SH-SY5Y (cell line): ENCODE measurements at regions not wholly inside any gene's neighbourhood (a gene's known extent, or its start where the extent isn't known, plus 50 kb on each side); places are given as distances from the start of the nearest gene placed in this dataset.

Experiments used
- GATA2 ChIP-seq: IDR thresholded peaks from 2 replicates; pipeline ENCODE4 v1.6.1; 2011; ENCODE audit warnings: mild to moderate bottlenecking, low read depth, low read length
- GATA3 ChIP-seq: IDR thresholded peaks from 2 replicates; pipeline ENCODE4 v1.6.1; 2011; ENCODE audit warnings: low read depth, mild to moderate bottlenecking, low read length, moderate library complexity

DNA sequence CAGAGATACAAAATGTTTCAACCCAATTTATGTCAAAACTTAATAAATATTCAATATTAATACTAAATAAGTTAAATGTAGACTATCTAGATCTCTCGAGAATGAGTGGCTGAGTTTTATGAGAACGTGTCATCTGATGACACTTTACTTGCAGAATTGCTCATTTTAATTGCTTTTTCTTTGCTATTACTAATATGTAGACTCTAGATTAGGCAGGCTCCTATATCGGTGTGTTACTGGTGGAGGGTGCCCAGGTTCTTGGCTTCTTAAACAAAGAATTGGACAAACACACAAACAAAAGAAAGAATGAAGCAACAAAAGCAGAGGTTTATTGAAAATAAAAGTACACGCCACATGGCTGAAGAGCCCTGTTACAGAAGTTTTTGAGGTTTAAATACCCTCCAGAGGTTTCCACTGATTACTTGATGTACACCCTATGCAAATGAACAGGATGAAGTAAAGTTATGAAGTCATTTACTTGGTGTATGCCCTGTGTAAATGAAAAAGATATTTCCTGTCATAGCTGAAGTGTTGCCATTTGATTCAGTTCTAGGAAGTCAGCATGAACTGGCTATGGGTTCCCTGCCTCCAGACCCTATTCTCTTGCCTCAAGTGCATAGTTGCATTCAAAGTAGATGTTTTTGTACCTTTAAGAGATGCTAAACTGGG is 122.9 kb upstream of the ITGA4 start:
- TF ChIP-seq GATA3 (no peak), GATA2 (no peak)

DNA sequence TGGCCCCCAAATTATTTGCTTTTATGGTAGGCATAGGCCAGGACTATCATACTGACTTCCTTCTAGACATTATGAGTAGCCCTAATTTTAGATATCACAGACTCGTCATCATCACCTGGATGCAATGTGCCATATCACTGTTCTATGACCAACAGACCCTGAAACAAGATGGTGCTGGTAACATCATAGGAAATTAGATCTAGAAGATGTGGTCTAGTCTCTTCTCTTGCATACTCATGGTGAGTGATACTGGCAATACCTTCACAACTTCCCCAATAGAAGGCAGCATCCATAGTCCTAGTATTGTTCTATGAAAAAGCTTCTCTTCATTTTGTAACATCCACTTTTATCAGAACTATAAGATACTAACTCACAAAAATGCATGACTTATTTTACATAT is 116.3 kb upstream of the ITGA4 start:
- no peak for TF ChIP-seq GATA3
- TF ChIP-seq GATA2, result no peak

DNA sequence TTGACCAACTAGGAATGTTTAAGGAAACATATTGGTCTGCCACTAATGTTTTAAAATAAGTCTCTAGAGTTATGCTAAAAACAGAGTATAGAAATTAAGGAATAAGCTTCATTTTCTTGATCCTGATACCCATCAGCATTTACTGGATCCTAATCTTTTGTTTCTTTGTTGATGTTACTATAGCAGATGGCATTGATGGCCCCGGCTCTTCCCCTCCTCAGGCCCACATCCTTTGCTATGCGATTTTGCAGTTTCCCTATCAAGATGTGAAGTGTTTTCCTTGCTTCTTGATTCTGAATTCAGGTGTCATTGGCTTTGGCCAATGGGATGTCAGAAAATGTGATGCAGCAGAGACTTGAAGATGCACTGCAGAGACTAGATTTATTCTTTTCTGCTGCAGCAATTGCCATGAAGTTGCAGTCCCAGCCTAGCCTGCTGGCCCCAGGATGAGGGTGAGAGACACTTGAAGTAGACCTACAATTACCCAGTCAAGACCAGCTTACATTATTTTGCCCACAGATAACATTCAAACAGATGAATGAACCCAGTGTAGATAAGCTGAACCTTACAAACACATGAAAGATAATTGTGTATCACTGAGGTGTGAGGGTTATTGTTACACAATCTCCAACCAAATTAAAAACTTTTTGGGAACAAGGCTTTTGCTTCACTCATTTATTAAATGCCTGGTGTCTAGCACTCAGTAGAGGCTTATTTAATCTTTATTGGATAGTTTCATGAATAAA is 115.2 kb upstream of the ITGA4 start:
- no peak for TF ChIP-seq GATA3
- TF ChIP-seq GATA2, result no peak

DNA sequence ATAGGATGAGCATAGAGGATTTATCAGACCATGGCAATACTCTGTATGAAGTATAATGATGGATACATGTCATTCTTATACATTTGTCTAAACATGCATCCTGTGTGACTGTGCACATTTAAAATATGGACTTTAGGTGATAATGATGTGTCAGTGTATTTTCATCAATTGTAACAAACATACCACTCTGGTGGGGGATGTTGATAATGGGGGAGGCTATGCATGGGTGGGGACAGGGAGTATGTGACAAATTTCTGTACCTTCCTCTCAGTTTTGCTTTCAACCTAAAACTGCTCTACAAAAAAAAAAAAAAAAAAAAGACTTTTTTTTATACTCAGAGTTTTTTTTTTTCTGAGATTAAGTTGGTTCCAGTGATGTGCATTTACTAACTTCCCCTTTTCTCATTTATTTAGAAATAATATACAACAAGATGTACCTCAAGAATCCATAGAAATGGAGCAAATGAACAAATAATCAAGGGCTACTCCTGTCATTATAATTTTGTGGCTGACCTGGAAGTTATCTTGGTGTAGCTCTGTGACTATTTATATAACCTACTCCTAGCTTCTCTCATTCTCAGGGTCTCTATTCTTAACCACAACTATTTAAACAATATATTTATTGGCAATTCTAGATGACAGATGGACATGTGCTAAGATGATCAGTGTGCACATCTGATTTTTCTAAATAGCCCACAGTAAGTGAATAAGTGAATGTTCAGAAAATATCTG is 108.9 kb upstream of the ITGA4 start:
- TF ChIP-seq GATA2, result no peak
- TF ChIP-seq GATA3, result no peak

DNA sequence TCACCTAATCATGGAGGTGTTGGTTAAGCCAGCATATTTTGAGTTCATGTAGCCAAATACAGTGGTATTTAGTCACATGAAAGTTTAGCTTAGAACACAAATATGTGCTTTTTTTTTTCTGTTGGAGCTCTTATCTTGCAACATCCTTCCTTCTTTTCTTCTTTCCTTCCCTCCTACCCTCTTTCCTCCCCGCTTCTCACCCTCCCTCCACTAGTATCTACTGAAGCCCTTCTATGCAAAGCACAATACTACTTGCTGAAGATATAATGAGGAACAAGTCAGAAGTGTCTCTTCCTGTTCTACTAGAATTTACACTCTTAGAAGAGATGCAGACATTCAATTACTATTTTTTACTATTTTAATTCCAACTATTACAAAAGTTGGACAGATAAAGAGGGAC is 105.0 kb upstream of the ITGA4 start:
- no peak for TF ChIP-seq GATA2
- TF ChIP-seq GATA3, result no peak

DNA sequence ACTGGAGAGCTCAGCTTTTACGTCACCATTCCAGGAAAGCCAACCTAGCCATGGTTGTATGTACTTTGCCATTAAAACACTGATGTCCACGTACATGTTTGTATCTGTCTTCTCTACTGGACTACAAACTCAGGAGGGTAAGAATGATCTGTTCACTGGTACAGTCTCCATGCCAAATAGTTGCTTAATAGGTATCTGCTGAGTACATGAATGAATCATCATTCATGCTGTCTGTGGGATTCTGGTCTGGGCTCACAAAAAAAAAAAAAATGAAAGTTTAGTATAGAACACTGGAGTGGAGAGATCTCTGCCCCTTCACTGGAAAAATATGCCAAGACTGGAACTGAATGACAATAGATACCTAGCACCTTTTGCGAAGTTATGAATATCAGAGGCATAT is 102.6 kb upstream of the ITGA4 start:
- no peak for TF ChIP-seq GATA2
- TF ChIP-seq GATA3, result no peak

DNA sequence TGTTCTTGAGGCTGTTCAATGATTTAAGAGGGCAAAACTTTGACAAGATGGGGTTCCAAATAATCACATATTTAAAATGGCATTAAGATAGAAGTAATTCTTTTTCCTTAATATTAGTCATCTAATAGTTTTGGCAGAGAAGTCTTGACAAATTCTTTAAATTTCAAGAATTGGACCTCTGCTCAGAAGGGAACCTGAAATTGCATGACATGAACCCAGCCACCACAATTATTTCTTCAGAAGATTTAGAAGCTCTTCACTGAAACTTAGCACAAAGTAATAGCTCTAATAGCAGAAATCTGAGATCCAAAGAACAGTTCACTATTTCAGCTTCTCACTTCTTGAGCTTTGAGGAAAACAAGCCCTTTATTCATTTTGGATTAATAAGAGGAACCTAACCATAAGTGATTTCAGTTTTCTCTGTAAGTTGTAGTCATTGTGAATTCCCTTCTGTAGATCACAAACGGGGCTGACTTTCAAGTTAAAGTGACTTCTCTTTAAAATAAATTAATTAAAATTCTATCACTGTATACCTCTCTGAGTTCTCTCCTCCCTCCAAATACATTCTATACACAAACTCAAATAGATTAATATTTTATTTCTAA is 100.6 kb upstream of the ITGA4 start:
- no peak for TF ChIP-seq GATA2
- TF ChIP-seq GATA3, result no peak

DNA sequence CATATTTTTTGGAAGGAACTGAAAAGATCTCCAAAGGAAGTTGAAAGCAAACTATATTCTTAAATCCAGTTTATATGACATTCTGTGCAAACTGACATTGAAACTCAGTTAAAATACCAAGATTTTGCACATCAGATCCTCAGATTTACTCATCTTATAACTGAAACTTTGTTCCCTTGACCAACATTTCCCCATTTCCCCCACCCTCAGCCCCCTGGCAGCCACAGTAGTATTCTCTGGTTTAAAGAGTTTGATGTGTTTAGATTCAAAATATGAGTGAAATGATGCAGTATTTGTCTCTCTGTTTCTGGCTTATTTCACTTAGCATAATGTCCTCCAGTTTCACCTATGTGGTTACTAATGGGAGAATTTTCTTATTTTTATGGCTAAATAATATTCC is 99.2 kb upstream of the ITGA4 start:
- TF ChIP-seq GATA2, result no peak

DNA sequence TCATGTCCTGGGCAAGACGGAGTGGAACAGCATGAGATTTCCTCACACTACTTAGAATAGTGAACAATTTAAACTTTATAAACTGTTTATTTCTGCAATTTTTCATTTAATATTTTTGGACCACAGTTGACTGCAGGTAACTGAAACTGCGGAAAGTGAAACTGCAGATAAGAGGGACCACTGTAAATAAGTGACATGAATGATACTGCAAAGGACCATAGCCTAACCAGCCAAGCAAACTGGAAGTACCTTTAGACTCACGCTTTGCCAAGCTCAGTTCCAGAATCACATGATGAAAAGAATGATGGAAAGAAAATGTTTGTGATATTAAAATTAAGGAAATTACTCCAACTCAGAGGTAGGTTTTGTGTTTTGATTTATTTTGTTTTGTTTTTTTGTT is 94.6 kb upstream of the ITGA4 start:
- TF ChIP-seq GATA3, result no peak
- no peak for TF ChIP-seq GATA2

DNA sequence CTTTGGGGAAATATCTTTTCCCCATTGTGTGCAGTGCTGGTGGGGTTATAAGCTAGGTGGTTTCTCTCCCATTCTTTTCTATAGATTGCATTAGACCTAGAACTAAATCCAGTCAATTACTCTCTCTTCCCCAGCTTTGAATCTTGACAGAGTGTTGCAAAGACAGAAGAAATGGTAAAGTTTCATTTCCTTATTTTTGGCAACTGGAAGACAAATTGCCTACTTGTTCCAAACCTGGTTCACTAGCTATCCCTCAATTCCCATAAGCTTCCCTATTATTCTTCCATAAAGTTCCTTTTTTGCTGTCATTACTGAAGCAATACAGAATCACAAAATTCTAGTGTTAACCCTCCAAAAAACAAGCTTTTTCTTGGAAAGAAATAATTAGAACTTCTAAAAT is 94.0 kb upstream of the ITGA4 start:
- TF ChIP-seq GATA3, result no peak
- TF ChIP-seq GATA2, result no peak

DNA sequence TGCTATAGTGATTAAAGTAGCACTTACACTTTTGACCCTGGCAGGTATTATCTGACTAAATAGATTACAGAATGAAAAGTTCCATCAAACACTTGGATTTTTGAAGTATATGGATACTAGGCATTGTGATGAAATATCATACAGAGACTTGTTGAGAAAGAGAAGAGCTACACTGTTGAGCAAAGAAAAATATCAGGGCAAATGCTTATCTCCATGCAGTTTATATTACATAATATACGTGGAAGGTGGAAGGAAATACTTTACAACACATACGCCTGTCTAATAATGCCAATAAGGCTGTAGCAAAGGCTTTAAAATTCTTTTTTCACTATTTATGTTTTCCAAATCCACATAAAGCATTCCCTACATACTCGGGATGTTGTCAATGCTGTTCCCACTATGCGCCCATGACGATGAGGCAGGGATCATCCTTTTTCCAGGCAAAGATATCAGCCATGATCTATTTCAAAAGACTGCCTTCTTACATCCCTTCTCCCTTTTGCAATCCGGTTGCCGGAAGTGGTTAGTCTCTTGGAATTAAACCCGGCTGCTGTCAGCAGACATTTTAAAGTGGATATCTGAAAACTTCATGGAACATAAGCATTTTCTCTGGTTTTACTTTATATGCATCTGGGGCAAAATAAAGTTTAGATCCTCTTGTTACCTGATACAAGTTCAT is 92.6 kb upstream of the ITGA4 start:
- no peak for TF ChIP-seq GATA2
- TF ChIP-seq GATA3, result no peak

DNA sequence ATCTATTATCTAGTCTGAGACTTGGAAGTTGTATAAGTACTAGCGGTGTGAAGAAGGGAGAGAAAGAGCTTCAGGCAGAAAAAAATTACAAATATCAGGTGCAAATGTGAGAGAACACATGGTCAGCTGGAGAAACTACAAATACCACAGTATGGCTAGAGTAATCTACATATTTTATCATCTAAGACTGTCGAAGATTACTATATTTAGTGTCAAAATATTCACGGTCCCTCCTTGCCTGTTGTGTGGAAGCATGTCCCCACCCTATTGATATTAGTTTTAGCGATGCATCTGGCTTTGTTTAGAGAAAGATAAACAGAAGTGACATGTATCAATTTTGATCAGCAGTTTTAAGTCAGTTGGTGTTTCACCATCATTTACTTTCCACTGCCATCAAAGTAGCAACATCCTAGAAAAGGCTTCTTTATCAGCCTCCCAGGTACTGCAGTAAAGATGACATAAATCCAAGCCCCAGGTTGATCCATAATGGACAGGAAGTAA is 90.5 kb upstream of the ITGA4 start:
- no peak for TF ChIP-seq GATA3

DNA sequence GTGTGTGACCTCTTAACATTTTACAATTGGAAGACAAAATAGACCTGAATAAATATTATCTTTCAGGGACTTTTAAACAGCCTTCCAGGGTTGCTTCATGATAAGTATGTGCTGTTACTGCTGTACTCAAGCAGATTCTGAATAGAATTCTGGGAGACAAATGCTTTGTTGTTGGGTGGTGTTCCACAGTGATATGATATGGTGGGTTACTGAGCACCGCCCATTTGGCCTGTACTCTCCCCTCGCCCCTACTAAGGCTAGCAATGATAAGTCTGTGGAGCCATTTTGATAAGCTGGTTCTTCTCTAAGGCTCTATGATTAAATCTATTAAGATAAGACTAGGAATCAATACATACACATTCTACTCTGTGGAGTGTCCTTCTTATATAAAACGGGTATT is 89.8 kb upstream of the ITGA4 start:
- TF ChIP-seq GATA3 (no peak), GATA2 (no peak)

DNA sequence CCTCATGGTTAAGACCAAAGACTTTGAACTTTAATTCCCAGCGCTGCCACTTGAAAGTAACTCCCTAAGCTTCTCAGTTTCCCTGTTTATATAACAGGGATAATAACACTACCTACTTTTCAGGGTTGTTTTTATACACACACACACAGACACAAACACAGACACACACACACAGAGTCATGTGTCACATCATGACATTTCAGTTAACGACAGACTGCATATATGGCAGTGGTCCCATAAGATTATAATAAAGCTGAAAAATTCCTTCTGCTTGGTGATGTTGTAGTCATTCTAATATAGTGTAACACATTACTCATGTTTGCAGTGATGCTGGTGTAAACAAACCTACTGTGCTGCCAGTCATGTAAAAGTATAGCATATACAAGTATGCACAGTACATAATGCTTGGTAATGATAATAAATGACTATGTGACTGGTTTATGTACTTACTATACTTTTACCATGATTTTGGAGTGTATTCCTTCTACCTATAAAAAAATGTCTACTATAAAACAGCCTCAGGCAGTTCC is 89.2 kb upstream of the ITGA4 start:
- TF ChIP-seq GATA2 (no peak), GATA3 (no peak)

DNA sequence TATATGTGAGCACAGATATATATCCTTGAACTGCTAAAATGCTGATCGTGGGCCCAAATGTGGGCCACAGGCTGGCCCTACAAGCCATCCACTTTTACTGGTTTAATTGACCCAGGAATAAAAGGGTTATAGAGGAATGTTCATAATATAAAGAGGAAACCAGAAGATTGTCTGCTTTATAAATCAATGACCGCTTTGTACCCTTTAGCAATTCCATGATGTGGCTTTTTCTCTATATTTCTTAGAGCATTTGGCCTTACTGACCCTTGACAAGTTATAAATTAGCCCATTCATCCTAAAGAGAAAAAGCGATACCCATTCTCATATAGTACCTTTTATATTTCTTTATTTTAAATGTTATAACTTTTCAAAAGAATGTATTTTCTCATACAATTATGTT is 87.1 kb upstream of the ITGA4 start:
- TF ChIP-seq GATA2 (no peak), GATA3 (no peak)
